Endodermal cell (in vitro differentiated cells): ENCODE measurements at regions not wholly inside any gene's neighbourhood (a gene's known extent, or its start where the extent isn't known, plus 50 kb on each side); places are given as distances from the start of the nearest gene placed in this dataset.
"Not testable (repeated sequence)": the region's sequence is repeated elsewhere in the genome, so short reads cannot be mapped to it uniquely, and the experiment has no call there.

Experiments used
- DNase-seq: peaks from one replicate; pipeline ENCODE4 v3.0.0-alpha.2; 2017
- H3K27ac ChIP-seq: 2 replicates; pipeline ENCODE4 v1.5.1; 2013; ENCODE audit warnings: mild to moderate bottlenecking, low read depth, low read length, moderate library complexity
- H3K27me3 ChIP-seq: 2 replicates; pipeline ENCODE4 v1.6.1; 2013; ENCODE audit warnings: mild to moderate bottlenecking, low read length, moderate library complexity; ENCODE audit not compliant: insufficient read depth, control insufficient read depth, poor library complexity, severe bottlenecking
- H3K36me3 ChIP-seq: 2 replicates; pipeline ENCODE4 v1.7.0; 2013; ENCODE audit warnings: mild to moderate bottlenecking, low read length, moderate library complexity; ENCODE audit not compliant: control insufficient read depth, insufficient read depth
- H3K4me1 ChIP-seq: one replicate; pipeline ENCODE4 v1.7.0; 2013; ENCODE audit warnings: low read length; ENCODE audit not compliant: control insufficient read depth, insufficient read depth
- H3K4me3 ChIP-seq: 2 replicates; pipeline ENCODE4 v1.5.1; 2013; ENCODE audit warnings: mild to moderate bottlenecking, low read length, moderate library complexity
- H3K9ac ChIP-seq: 2 replicates; pipeline ENCODE4 v1.6.1; 2013; ENCODE audit warnings: mild to moderate bottlenecking, low read length, moderate library complexity; ENCODE audit not compliant: poor library complexity, severe bottlenecking; ENCODE audit errors: extremely low read depth
- H3K9me3 ChIP-seq: 2 replicates; pipeline ENCODE4 v1.6.1; 2013; ENCODE audit warnings: mild to moderate bottlenecking, low read length, moderate library complexity; ENCODE audit not compliant: control insufficient read depth
- H3K27ac Mint-ChIP-seq: 2 replicates; pipeline ENCODE4 v1.8.0; 2020; ENCODE audit warnings: mixed read lengths
- H3K27me3 Mint-ChIP-seq: 2 replicates; pipeline ENCODE4 v1.8.0; 2021; ENCODE audit warnings: mild to moderate bottlenecking, mixed read lengths; ENCODE audit not compliant: insufficient read depth
- H3K36me3 Mint-ChIP-seq: 2 replicates; pipeline ENCODE4 v1.8.0; 2020; ENCODE audit warnings: low read depth, mixed read lengths
- H3K4me1 Mint-ChIP-seq: 2 replicates; pipeline ENCODE4 v1.8.0; 2020; ENCODE audit warnings: mixed read lengths
- H3K4me3 Mint-ChIP-seq: 2 replicates; pipeline ENCODE4 v1.8.0; 2020; ENCODE audit warnings: mild to moderate bottlenecking, moderate library complexity, mixed read lengths
- H3K9me3 Mint-ChIP-seq: 2 replicates; pipeline ENCODE4 v1.8.0; 2020; ENCODE audit warnings: mild to moderate bottlenecking, mixed read lengths
- CTCF ChIP-seq: fragments of 200-600 bp; sonication (generic); conservative IDR thresholded peaks from 2 replicates; pipeline ENCODE4 v1.5.0; 2021; ENCODE audit warnings: antibody characterized with exemption, mild to moderate bottlenecking
- WGBS, 2 experiments: methylation state at CpG; one replicate each; pipeline versions ENCODE4 v1.1.5 to v1.1.7; 2013; ENCODE audit warnings: missing lambda C conversion rate in 2 of 2, mixed read lengths in 1 of 2; ENCODE audit not compliant: insufficient coverage in 1 of 2, insufficient read length in 1 of 2; 5-methylcytosine and 5-hydroxymethylcytosine counted together

- TF ChIP-seq CTCF = no peak
- H3K9ac ChIP-seq = no peak overlapping the region
- Mint-ChIP-seq H3K27ac (no peak overlapping the region), H3K27me3 (peaks cover 18% of the 10 kb centered on the region), H3K9me3 (peaks cover 16% of the 10 kb centered on the region), H3K36me3 (no peaks in the 10 kb centered on the region), H3K4me1 (no peaks in the 10 kb centered on the region), H3K4me3 (no peak overlapping the region)
- no peaks in the 10 kb centered on the region for H3K9me3 ChIP-seq
- DNase-seq = no peak
- no peaks in the 10 kb centered on the region for H3K4me1 ChIP-seq
- no peaks in the 10 kb centered on the region for H3K27me3 ChIP-seq
- no peak overlapping the region for H3K4me3 ChIP-seq
- no peak overlapping the region for H3K27ac ChIP-seq
- H3K36me3 ChIP-seq = no peaks in the 10 kb centered on the region
- 91 to 100% methylated on average over 2 of the region's 2 CpGs for WGBS, 2 experiments
These were observed 273.8 kb downstream of the TTC8 start for GRCh38 chr14:89098254-89098653.

- not testable (repeated sequence) for H3K27ac Mint-ChIP-seq, H3K36me3 Mint-ChIP-seq, H3K36me3 ChIP-seq, H3K4me1 ChIP-seq, H3K9ac ChIP-seq, H3K4me1 Mint-ChIP-seq, H3K27ac ChIP-seq, H3K9me3 ChIP-seq, H3K4me3 ChIP-seq, H3K27me3 ChIP-seq, DNase-seq, H3K4me3 Mint-ChIP-seq
- H3K9me3 Mint-ChIP-seq = peaks cover 28% of the 10 kb centered on the region
- H3K27me3 Mint-ChIP-seq = peaks cover 19% of the 10 kb centered on the region
- WGBS, 2 experiments = 75 to 83% methylated on average over 8 to 10 of the region's 10 CpGs
These were observed 279.8 kb downstream of the TTC8 start for GRCh38 chr14:89104171-89104817.

GRCh38 chr14:89104861-89105260, 280.4 kb downstream of the TTC8 start:
- H3K27ac ChIP-seq, H3K4me3 Mint-ChIP-seq, H3K9ac ChIP-seq, DNase-seq, H3K9me3 ChIP-seq, H3K27ac Mint-ChIP-seq, H3K4me1 ChIP-seq, H3K4me1 Mint-ChIP-seq, H3K36me3 Mint-ChIP-seq, H3K4me3 ChIP-seq, H3K36me3 ChIP-seq, H3K27me3 ChIP-seq: not testable (repeated sequence)
- 92 to 93% methylated on average over 2 to 4 of the region's 4 CpGs for WGBS, 2 experiments
- peaks cover 17% of the 10 kb centered on the region for H3K27me3 Mint-ChIP-seq
- H3K9me3 Mint-ChIP-seq = peaks cover 23% of the 10 kb centered on the region
